GM12892 (cell line): ENCODE measurements at regions not wholly inside any gene's neighbourhood (a gene's known extent, or its start where the extent isn't known, plus 50 kb on each side); places are given as distances from the start of the nearest gene placed in this dataset.

Experiments used
- POLR2A ChIP-seq: IDR thresholded peaks from 2 replicates; pipeline ENCODE4 v1.6.1; 2011; ENCODE audit warnings: low read depth, low read length, control low read depth
- POLR2AphosphoS5 ChIP-seq: IDR thresholded peaks from 2 replicates; pipeline ENCODE4 v1.6.1; 2011; ENCODE audit warnings: low read depth, low read length, control low read depth
- TAF1 ChIP-seq: IDR thresholded peaks from 2 replicates; pipeline ENCODE4 v1.6.1; 2011; ENCODE audit warnings: low read depth, mild to moderate bottlenecking, control low read depth, low read length, borderline replicate concordance

GRCh38 chr10:125226823-125227222, 66.5 kb upstream of the CTBP2 start:
- TF ChIP-seq POLR2A, result no peak
- no peak for TF ChIP-seq TAF1
- TF ChIP-seq POLR2AphosphoS5, result no peak
